HG02763 (cell line): ENCODE measurements at regions not wholly inside any gene's neighbourhood (a gene's known extent, or its start where the extent isn't known, plus 50 kb on each side); places are given as distances from the start of the nearest gene placed in this dataset.

ENCODE experiments used
- ATAC-seq: cut with Tn5 transposase; IDR thresholded peaks from one replicate; pipeline ENCODE4 v1.9.1; 2021; ENCODE audit warnings: mild to moderate bottlenecking, moderate library complexity; ENCODE audit not compliant: unreplicated experiment

DNA sequence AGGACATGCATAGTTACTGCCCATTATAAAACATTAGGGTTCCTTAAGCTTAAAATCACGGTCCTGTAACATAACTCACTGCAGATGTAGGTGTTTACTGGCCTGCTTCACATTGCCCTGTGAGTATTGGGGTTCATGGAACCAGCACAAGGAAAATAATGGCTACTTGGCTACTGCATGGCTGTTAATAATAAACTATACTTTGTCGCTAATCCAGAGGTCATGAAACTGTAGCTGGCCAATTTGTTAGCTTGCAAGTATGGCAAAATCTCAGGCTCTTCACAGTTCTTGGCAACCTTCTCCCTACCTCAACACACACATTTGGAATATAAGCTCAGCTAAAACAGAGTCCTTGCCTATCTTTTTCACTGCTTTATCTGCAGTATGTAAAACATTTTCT is 274.0 kb upstream of the NR5A2 start:
- ATAC-seq = no peak

DNA sequence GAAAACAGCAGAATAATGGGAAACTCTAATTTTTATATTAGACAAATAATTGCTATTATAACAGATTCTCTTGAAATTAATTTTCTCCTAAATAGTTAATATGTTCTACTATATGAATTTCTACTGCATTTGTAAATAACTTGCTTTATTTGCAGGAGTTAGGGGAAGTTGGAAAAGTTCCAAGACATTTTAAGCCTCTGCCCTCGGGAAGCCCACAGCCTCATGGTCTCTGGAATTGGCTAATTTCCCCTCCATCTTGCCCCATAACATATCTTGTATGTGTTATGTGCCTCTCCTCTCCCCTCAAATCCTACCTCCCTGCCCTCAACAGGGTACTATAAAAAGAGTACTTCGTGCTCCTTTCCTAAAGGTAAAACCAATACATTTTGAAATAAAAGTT is 271.4 kb upstream of the NR5A2 start:
- no peak for ATAC-seq

DNA sequence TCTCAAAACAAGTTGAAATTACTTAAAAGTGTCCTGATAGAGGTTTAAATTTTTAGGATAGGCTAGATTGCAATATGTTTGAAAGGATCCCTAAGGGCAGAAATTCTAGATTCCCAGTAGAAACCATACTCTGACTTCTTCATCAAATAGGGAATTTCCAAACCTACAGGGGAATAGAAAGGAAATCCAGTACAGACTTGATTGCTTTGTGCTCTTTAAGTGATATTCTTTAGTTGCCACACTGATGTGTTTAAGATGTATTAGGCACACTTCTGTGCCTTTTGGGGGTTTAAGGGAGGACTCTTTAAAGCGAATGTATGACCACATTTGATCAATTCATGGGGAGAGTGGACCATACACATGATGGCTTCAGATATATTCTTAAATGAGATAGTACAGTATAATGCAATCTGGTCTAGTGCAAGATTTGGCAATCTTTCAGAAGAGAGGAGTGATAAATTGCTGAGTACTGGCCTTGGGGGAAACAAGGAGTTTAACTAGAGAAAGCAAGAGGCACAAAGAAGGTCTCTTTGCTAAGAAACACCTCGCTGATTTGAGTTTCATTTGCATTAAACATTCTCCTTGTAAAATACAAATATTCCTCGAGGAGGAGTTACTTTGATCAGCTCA is 268.8 kb upstream of the NR5A2 start:
- ATAC-seq = no peak

DNA sequence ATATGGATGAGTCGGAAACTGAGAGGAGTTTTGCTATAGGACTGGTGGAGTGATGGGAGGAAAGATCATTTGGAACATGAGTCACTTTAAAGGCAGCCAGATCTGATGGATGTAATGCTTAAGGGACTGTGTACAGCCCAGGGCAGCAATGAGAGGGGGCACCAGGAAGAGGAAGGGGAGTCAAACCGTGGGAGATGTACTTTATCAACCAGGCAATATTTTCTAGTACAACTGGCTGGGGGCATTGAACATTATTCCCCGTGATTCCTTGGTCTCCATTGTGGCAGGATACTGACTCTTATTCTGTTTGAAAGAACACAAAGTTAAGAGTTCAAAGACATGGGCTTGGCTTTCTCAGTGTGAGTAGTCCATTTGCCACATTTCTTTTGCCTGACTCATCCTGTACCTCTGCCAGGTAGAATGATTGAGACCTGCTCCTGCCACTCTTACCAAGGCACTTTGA is 268.2 kb upstream of the NR5A2 start:
- ATAC-seq = no peak

DNA sequence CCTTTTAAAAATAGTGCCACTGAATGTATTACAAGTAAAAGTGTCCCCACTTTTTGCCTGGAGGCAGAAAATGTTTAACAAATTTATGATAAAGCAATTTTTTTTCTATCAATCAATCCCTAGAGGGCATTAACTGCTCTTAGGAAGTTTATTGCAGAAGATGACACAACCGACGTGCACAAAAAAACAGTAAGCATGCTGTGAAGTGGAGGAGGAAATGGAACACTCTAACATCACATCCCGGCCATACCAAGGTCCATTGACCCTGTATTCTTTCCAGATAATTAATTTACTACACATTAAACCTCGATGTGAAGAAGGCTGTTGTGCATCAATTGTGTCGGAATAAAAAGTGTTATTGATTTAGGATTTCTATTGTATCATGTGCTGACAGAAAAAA is 264.9 kb upstream of the NR5A2 start:
- ATAC-seq = no peak

DNA sequence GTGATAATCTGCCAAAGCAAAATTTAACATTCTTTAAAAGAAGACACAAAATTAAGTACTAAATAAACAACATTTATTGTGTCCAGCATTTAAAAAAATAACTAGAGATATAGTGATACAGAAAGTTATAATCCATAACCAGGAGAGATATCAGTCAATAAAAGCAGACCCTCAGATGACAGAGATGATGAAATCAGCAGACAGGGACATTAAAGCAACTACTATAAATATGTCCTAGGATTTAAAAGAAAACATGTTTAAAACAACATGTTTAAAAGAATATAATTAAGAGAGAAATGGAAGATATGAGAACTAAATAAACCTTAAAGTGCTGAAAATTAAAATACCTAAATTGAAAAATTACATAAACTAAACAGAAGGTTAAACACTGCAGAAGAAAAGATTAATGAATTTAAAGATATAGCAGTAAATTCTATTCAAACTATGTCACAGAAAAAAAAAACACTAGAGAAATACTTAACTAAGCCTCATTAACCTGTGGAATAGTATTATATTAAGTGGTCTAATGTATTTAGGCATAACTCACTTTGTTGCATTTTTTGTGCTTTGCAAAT is 261.2 kb upstream of the NR5A2 start:
- ATAC-seq = no peak

DNA sequence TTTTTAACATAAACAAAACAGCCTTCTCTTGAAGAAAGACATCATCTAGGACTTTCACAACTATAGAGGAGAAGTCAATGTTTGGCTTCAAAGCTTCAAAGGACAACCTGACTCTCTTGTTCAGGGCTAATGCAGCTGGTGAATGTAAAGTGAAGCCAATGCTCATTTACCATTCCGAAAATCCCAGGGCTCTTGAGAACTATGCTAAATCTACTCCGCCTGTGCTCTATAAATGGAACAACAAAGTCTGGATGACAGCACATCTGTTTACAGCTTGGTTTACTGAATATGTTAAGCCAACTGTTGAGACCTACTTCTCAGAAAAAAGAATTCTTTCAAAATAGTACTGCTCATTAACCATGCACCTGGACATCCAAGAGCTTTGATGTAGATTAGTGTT is 259.8 kb upstream of the NR5A2 start:
- ATAC-seq = no peak

DNA sequence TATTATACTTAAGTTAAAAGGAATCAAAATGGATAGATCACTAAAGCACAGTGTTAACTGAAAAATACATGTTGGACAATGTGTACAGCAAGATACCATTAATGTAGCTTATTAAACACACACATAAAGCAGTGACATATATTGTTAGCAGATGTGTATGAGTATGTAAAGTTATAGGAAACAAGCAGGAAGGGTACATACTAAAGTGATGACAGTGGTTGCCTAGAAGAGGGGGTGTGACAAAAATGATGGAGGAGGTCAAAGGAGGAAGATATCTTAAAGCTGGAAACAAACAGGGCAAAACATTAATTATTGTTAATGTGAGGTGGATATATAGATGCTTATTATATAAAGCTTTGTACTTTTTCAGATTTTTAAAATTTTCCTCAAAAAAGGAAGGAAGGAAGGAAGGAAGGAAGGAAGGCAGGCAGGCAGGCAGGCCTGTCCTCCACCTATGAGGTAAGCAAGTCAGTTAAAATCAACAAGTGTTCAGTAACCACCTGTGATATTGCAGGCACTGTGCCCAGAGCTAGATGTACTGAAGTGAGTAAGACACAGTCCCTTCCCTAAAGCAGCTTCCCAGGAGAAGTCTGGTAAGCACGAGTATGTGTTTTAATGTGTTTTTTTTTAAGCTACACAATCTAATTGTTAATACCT is 252.9 kb upstream of the NR5A2 start:
- no peak for ATAC-seq

DNA sequence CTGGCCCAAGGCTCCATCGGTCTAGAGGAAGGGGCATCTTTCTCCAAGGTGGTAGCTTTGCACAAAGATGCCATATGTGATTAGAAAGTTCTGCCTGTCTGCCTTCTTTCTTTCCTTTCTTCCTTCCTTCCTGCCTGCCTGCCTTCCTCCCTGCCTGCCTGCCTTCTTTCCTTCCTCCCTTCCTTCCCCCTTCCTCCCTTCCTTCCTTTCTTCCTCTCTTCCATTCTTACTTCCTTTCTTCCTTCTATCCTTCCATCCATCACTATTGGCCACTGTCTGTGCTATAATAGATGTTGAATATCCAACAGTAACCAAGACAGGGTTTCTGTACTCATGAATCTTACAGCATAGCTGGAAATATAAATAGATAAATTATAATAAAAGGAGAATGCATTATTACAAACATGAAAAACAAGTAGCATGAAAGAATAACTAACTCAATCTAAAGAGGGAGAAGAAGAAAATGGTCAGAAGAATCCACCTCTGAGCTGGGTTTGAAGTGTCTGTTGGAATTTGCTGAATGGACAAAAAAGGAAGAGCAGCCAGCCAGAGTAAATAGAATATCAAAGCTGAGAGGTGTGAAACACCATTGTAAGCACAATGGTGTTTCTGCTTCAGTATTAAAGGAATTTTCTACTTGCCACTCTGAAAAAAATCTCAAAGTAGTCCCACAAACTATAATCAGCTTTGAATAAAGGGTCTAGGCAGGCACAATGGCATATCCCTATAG is 250.6 kb upstream of the NR5A2 start:
- ATAC-seq = no peak

DNA sequence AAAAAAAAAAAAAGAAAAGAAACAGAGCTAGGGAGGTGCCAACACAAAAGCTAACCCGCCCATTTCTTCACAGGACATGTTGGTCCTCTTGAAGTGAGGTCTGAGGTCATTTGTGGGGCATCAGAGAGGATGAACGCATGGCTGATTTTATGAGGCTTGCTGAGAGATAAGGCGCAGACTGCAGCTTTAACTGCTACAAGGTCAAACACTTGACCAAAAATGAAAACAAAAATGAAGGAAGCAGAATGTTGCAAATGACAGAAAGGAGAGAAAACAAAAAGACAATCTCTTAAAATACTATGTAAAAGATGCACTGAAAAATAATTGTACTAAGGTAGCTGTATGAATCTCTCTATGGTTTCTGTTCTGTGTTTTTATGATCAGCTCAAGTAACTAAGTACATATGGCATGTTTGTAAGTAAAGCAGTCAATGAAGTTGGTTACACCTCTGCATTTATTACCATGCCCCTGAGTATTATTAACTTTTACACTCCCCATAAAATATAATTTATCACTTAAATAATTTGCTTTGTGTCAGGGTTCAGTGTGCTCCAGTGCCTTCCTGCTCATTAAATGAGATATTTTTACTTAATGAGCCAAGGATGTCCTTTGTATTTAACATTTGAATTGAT is 249.1 kb upstream of the NR5A2 start:
- no peak for ATAC-seq

DNA sequence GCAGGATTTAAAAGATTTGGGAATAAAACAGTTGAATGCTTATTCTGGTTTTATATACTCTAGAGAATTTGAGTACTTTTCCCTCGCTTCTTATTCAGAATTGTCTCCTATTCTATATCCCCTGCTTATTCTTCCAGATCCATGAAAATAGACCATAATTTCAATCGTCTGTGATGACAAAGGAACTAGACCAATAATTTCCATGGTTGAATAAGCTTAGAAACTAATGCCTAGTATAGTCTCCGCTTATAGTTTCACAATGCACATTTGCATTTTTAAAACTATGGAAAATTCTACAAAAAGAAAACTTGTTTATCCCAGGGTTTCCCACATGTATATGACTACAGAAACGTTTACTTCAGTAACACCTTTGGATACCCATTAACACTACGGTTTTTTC is 247.4 kb upstream of the NR5A2 start:
- ATAC-seq = no peak

DNA sequence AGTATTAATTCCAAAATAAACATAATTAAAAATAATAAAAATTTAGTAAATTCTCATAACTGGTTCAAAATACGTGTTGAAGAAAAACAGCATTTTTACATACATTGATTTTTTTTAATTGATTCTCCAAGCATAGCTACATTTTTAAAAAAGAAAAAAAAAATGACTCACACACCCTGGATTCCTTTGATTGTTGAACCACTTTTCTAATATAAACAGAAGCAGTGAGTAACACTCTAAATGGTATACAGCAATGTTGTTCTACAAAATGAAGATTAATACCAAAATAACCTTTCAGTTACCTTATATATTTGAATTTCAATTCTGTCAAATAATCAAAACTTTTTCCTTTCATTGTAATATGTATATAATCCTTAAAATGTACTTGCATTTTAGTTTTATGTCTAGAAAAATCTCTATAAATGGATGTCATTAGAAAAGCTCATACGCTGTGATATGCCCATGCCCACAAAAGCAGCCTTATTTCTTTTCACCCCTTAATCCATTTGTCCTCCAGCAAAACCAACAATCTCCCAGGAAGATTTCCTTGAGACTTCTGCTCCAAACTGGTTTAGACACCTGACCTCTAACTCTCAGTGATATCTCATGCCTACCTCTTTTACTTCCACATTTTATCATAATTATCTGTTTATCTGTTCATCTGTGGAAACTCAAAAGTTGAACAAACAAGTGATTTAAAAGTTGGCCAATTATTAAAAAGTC is 246.4 kb upstream of the NR5A2 start:
- no peak for ATAC-seq

DNA sequence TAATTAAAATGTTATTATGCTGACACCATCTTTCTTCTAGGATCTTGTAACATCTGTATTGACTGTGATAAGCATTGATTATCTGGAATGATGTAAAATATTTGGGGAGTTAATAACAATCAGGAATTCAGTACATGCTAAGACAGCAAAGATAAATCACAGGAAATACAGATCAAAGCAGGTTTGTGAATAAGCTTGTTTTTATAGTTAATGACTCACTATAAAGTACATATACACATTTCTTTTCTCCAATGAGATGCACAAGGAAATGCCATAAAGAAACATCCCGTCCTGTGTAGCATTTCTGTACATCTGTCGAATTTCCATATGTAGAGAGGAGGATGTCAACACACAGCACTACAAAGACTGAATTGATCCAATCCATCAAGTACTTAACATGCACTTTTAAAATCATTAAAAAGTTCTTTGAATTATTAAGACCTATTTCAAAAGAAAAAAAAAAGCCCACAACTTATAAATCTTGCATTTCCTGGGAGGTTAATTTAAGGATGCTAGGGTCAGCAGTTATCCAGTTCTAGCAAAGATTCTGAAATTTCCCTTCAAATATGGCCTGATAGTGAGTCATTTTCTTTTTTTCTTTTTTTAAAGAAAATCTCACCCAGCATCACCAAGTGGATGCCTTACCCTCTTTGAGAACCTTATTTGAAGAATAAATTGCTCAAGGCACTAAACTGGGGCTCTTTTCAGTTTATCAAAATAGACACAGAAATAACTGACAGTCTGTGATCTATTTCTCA is 243.2 kb upstream of the NR5A2 start:
- no peak for ATAC-seq

DNA sequence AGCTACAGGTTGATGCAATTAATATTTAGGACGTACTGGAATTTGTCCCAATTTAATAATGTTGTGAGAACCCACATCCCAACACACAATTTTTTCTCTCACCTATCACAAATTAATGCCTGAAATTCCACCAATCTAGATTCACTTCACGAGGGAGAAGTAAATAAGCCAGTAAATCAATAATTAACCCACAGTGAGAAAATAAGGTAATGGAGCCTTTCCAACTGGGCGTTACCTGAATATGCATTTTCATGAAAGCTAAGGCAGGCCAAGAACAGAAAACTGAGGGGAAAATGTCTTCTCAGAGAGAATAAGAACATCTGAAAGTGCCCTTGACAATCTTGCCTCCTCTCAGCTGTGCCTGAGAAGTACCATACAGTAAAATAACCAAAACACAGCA is 240.8 kb upstream of the NR5A2 start:
- ATAC-seq = no peak

DNA sequence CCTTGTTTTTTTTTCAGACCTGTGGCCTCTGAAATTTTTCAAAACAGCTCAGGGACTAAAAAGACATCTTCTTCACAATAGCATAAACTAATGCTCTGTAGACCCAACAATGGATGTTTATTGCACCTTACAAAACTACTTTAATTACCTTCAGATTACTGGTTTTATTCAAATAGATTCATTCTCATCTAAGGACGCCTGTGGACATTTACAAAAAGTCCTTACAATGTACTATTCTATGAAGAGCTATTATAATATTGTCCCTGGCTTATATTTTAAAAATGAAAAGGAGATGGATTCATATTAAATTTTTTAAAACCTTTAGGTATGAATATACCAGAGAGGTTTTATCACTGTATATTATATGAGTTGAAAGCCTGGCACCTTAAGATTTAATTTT is 238.4 kb upstream of the NR5A2 start:
- ATAC-seq = no peak

DNA sequence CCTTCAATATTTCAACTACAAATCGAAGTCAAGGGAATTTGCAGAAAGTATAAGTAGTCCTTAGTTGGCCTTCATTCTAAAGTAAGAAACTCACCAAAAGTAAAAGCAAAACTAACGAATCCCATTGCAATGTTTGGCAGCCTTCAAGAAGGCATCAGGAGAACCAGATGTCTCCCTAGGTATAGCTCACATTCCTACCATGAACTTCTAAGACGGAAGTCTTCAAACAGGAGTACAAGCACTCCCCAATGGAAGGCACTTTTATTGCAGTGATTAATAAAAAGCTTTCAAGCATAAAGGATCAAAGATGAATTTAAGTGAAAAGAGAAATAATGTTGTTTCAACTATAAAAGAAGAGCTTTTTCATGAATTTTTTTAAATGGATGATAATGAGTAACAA is 236.0 kb upstream of the NR5A2 start:
- no peak for ATAC-seq

DNA sequence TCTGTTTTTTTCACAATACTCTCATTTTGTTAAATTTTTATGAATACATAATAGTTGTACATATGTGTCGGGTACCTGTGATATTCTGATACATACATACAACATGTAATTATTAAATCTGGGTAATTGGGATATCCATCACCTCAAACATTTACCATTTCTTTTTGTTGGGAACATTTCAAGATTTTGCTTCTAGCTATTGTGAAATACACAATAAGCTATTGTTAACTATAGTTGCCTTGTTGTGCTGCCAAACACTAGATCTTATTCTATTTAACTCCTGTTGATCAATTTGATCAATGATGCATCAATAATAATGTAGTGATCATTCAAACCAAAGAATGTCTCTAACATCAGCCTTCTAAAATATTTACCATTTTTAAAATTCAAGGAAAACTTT is 234.6 kb upstream of the NR5A2 start:
- ATAC-seq = no peak

DNA sequence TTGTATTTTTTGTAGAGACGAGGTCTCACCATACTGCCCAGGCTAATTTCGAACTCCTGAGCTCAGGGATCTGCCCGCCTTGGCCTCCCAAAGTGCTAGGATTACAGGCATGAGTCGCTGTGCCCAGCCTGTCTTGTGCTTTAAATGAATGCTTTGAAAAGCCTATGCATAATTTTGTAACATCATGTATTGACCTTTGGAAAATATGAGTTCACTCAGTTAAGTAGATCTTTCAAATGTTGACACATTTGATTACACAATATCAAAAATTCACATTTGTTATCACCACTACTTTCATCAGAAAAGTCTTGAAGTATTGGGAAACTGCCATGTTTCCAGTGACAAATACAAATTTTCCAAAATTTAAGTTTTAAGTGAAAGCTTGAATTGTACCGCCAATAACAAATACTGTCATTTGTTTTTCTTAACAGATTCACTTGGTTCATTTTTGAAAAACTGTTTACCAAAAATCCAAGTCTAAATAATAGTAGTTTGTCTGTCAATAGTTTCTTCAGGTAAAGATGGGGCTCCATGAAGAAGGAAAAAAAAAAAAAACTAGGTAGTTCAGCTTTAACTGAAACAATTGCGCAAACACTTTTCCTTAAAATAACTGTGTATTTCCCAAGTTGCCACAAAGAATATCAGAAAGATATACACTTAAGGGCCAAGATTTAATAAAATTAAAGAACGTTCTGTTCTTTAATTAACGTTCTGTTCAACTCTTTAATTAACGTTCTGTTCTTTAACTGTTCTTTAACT is 233.2 kb upstream of the NR5A2 start:
- ATAC-seq = no peak

DNA sequence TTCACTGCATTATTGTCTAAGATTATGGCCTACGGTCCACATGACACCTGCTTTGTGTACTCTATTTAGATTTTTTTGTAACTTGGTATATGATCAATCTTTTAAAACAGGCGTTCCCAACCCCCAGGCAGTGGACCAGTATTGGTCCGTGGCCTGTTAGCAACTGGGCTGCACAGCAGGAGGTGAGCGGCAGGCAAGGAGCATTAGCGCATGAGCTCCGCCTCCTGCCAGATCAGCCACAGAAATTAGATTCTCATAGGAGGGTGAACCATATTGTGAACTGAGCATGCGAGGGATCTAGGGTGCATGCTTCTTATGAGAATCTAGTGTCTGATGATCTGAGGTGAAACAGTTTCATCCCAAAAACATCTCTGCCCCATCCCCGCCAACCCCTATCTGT is 228.4 kb upstream of the NR5A2 start:
- ATAC-seq = no peak
